Germinal center (tissue), 1 donor: ENCODE measurements at regions not wholly inside any gene's neighbourhood (a gene's known extent, or its start where the extent isn't known, plus 50 kb on each side); places are given as distances from the start of the nearest gene placed in this dataset.
"Not testable (repeated sequence)": the region's sequence is repeated elsewhere in the genome, so short reads cannot be mapped to it uniquely, and the experiment has no call there.

Experiments used
- DNase-seq: peaks from one replicate; pipeline ENCODE4 v3.0.0; 2012; ENCODE audit warnings: mixed read lengths, low spot score

- DNase-seq, result not testable (repeated sequence)
Observed at GRCh38 chr3:72028307-72028706, 243.4 kb upstream of the PROK2 start.

- DNase-seq, result not testable (repeated sequence)
Observed at GRCh38 chr3:72027728-72028127, 242.8 kb upstream of the PROK2 start.

GRCh38 chr3:72022027-72022426 is 237.1 kb upstream of the PROK2 start:
- no peak for DNase-seq

- DNase-seq, result no peak
Observed at GRCh38 chr3:72021531-72021930, 236.6 kb upstream of the PROK2 start.

GRCh38 chr3:72018343-72018984 is 233.5 kb upstream of the PROK2 start:
- no peak for DNase-seq

- DNase-seq, result no peak
Observed at GRCh38 chr3:72017935-72018334, 233.0 kb upstream of the PROK2 start.

GRCh38 chr3:72017311-72017710 is 232.4 kb upstream of the PROK2 start:
- DNase-seq, result no peak

GRCh38 chr3:72015463-72015862 is 230.5 kb upstream of the PROK2 start:
- DNase-seq, result no peak

- no peak for DNase-seq
Observed at GRCh38 chr3:72013084-72013483, 228.1 kb upstream of the PROK2 start.

GRCh38 chr3:72012363-72012762 is 227.4 kb upstream of the PROK2 start:
- no peak for DNase-seq

- no peak for DNase-seq
Observed at GRCh38 chr3:72011485-72011884, 226.5 kb upstream of the PROK2 start.

GRCh38 chr3:72009851-72010443 is 225.0 kb upstream of the PROK2 start:
- DNase-seq, result peak; percentile 24

- no peak for DNase-seq
Observed at GRCh38 chr3:72008226-72008996, 223.5 kb upstream of the PROK2 start.

- DNase-seq, result no peak
Observed at GRCh38 chr3:72006631-72007556, 221.9 kb upstream of the PROK2 start.

- DNase-seq, result no peak
Observed at GRCh38 chr3:72004749-72005292, 219.9 kb upstream of the PROK2 start.

GRCh38 chr3:72003936-72004335 is 219.0 kb upstream of the PROK2 start:
- DNase-seq, result no peak

GRCh38 chr3:72001758-72002157 is 216.8 kb upstream of the PROK2 start:
- DNase-seq, result no peak

- DNase-seq, result no peak
Observed at GRCh38 chr3:71998995-71999673, 214.2 kb upstream of the PROK2 start.

GRCh38 chr3:71997066-71997653 is 212.2 kb upstream of the PROK2 start:
- no peak for DNase-seq

GRCh38 chr3:71994906-71995305 is 210.0 kb upstream of the PROK2 start:
- DNase-seq, result no peak

GRCh38 chr3:71994203-71994602 is 209.3 kb upstream of the PROK2 start:
- DNase-seq, result no peak
